GM18507 (cell line): ENCODE measurements at regions not wholly inside any gene's neighbourhood (a gene's known extent, or its start where the extent isn't known, plus 50 kb on each side); places are given as distances from the start of the nearest gene placed in this dataset.
"Not testable (repeated sequence)": the region's sequence is repeated elsewhere in the genome, so short reads cannot be mapped to it uniquely, and the experiment has no call there.

Experiments
- DNase-seq: peaks from one replicate; pipeline ENCODE4 v3.0.0; 2011; ENCODE audit warnings: low read depth; ENCODE audit not compliant: insufficient read length; ENCODE audit errors: extremely low spot score
- FAIRE-seq: peaks from 2 replicates; lab custom pipeline; 2011; peaks lifted over from hg19 to GRCh38; lab: Jason Lieb, UNC

- DNase-seq, FAIRE-seq: not testable (repeated sequence)
These were observed 194.6 kb downstream of the CCDC74A start for GRCh38 chr2:131722256-131722655.

DNA sequence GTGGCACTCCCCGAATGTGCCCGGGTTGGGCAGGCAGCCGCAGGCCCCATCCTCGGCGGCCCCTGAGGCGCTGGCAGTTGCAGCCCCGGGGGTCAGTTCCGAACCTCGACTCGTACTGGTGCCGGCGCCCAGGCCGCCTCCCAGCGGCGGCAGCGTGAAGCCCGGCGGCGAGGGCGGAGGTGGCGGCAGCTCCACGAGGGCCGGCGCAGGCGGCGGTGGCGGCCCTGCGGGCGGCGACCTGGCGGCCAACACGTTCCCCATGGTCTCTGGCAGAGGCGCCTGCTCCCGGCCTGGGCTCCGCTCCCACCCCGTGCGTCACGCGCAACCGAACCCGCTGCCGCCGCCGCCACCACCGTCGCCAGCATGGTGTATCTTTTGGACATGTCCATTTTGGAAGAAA, 196.3 kb downstream of the CCDC74A start:
- FAIRE-seq, result no peak
- no peak for DNase-seq

DNA sequence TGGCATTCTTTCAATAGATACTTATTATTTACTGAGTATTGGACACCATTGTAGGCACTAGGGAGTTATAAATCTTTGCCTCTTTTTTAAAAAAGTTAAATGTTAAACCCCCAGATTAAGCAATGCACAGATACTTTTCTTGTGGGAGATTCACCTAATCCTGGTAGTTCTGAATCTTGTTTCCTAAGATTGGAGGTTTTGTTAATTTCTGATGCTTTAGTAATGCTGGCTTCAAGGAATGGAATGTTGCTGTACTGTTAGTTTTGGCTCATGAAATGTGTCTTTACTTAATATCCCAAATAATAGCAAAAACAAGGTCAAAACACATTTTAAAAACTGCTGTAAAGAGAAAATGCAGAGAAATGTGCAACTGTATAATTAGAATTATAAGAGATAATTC, 200.8 kb downstream of the CCDC74A start:
- not testable (repeated sequence) for DNase-seq, FAIRE-seq

- not testable (repeated sequence) for FAIRE-seq
These were observed 205.8 kb downstream of the CCDC74A start for GRCh38 chr2:131733530-131733929.

DNA sequence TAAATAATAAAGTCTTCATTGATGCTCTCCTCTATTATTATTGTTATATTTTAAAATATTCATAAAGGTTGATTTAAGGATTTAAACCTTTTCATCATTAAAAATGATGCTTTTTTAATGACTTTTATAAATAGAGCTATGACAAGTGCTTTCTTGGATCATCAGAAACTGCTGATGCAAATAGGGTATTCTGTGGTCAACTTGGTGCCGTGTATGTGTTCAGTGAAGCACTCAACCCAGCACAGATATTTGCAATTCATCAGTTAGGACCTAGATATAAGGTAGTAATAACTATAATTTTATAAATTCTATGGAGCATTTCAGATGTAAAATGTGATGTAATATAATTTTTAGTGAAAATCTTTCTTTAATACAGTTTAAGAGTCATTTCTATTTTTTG, 208.7 kb downstream of the CCDC74A start:
- not testable (repeated sequence) for DNase-seq
- peak; percentile 46 for FAIRE-seq

More at GRCh38 chr2:131733530-131733929, 205.8 kb downstream of the CCDC74A start:
- DNase-seq, result not testable (repeated sequence)

GRCh38 chr2:131738533-131738932, 210.8 kb downstream of the CCDC74A start:
- not testable (repeated sequence) for DNase-seq, FAIRE-seq

GRCh38 chr2:131738996-131739434, 211.3 kb downstream of the CCDC74A start:
- not testable (repeated sequence) for FAIRE-seq, DNase-seq

DNA sequence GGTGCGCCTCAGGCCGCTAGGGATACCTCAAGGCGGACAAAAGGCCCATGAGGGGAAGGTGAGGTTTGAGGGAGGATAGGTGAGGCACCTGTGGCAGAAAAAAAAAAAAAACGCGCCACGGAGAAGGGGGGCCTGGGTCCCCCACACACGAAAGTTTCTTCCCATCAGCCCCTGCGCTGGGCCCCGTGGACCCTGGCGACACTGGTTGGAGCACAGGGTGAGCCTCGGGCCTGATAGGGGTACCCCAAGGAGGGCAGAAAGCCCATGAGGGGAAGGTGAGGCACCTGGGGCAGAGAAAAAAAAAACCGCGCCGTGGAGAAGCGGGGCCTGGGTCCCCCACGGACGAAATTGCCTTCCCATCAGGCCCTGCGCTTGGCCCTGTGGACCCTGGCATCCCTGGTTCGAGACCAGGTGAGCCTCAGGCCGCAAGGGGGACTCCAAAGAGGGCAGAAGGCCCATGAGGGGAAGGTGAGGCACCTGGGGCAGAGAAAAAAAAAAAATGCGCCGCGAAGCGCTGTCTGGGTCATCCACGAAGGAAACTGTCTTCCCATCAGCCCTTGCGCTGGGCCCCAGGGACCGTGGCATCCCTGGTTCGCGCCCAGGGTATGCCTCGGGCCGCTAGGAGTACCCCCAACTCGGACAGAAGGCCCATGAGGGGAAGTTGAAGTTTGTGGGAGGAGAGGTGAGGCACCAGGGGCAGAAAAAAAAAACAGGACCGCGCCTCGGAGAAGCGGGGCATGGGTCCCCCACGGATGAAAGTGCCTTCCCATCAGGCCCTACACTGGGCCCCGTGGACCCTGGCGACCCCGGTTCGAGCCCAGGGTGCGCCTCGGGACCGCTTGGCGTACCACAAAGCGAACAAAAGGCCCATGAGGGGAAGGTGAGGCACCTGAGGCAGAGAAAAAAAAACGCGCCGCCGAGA, 226.2 kb downstream of the CCDC74A start:
- DNase-seq (no peak), FAIRE-seq (no peak)

- FAIRE-seq (no peak), DNase-seq (no peak)
These were observed 227.4 kb downstream of the CCDC74A start for GRCh38 chr2:131754929-131755720.

DNA sequence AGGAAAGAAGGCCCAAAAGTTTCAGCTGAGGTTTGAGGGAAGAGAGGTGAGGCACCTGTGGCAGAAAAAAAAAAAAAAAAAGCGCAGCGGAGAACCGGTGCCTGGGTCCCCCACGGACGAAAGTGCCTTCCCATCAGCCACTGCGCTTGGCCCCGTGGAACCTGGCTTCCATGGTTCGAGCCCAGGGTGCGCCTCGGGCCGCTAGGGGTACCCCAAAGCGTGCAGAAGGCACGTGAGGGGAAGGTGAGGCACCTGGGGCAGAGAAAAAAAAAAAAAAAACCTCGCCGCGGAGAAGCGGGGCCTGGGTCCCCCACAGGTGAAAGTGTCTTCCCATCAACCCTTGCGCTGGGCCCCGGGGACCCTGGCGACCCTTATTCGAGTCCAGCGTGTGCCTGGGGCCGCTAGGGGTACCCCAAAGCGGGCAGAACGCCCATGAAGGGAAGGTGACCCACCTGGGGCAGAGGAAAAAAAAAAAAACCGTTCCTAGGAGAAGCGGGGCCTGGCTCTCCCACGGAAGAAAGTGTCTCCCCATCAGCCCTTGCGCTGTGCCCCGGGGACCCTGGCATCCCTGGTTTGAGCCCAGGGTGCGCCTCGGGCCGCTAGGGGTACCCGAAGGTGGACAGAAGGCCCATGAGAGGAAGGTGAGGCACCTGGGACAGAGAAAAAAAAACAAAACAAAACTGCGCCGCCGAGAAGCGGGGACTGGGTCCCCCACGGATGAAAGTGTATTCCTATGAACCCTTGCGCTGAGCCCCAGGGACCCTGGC, 228.6 kb downstream of the CCDC74A start:
- no peak for DNase-seq
- no peak for FAIRE-seq

GRCh38 chr2:131758941-131759340, 231.3 kb downstream of the CCDC74A start:
- FAIRE-seq, DNase-seq: not testable (repeated sequence)

DNA sequence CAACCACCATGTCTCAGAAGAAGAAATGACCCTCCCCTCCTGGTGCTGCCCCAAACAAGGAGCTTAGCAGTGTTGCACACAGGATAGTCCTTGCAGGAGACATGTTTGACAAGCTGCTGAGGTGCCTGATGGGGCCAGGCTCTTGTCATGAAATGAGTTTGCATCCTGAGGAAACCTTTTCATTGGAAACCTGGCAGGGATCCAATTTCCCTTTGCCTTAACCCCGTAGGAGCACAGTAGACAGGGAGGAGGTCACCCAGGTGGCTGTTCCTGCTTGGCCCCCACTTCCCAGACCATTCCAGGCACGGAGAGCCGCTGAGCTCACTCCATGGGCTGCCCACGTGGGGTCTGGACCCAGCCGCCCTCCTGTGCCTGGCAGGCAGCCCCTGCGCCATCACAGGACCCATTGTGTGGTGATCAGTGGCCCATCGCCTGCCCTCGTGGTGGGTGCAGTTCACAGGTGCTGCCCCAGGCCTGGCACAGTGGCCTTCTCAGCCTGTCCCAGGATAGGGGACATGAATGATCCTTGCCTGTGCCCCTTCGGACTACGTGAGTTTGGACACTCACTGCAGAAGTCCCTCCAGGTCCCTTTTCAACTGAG, 247.4 kb downstream of the CCDC74A start:
- not testable (repeated sequence) for DNase-seq, FAIRE-seq

- FAIRE-seq, DNase-seq: not testable (repeated sequence)
These were observed 248.3 kb downstream of the CCDC74A start for GRCh38 chr2:131775903-131776506.

DNA sequence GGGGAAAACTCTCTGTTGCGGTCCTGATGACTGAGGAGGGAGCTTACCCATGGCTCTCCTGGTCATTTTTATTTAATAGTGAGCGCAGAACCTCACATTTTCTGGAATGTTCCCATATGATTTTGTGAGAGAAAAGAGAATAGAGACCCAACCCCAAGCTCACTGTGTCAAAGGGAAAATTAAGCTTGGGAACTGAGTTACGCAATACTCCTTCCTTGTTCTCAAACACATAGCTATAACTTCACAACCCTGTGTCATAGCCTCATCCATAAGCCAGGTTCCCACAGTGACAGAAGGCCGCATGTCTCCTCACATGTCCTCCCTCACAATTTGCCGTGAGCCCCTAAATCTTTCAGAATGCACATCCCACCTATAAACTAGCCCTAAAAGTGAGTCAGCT, 252.8 kb downstream of the CCDC74A start:
- not testable (repeated sequence) for FAIRE-seq, DNase-seq

DNA sequence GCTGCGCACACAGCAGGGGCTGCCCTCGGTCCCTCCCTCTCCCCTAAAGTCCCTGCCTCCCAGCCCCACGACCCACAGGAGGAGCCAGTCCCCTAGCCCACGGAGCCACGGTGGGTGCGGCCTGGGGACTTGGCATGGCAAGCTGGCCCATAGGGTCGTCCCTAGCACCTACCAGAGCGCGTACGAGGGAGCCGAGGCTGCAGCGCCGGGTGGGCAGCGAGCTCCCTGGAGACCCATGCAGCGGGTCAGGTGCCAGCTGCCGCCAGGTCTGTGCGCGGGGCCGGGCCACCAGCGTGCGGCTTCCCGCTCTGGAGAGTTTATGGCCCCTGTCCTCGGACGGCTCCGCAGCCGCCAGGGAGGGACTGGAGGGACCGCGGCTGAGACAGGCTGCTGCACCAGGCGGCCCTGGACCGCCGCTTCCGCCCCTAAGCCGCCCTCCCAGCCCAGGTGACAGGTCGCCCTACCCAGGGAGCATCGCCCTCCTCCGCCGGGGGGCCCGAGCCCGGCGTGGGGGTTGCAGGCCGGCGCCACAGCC, 273.6 kb downstream of the CCDC74A start:
- DNase-seq (no peak), FAIRE-seq (no peak)

DNA sequence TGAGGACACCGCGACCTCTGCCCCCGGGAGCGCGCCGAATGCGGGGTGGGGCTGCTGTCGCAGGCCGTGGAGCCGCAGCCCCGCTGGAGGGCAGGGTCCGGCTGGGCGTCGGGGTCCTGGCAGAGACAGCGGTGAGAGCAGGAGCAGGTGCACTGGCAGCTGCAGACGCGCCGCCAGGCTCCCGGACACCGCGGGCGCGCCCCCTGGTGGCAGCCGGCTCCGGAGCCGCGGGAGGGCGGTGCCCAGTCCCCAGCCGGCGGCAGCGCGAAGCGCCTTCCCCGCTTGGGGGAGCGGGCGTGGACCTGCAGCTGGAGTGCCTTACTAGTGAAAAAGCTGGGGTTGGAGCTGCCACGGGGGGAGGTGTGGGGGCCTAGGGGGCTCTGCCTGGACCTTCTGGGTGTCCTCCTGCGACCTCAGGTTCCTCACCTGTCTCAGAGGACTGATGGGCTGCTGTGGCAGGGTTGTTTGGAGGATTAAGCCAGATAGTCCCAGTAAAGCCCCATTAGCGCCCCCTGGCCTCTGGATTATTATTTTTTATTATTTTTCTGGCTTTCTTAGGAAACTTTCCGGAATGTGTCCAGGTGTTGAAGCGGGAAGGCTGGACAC, 274.2 kb downstream of the CCDC74A start:
- FAIRE-seq, result not testable (repeated sequence)
- DNase-seq, result peak; percentile 28

- DNase-seq, FAIRE-seq: not testable (repeated sequence)
These were observed 274.7 kb downstream of the CCDC74A start for GRCh38 chr2:131802351-131802836.

DNA sequence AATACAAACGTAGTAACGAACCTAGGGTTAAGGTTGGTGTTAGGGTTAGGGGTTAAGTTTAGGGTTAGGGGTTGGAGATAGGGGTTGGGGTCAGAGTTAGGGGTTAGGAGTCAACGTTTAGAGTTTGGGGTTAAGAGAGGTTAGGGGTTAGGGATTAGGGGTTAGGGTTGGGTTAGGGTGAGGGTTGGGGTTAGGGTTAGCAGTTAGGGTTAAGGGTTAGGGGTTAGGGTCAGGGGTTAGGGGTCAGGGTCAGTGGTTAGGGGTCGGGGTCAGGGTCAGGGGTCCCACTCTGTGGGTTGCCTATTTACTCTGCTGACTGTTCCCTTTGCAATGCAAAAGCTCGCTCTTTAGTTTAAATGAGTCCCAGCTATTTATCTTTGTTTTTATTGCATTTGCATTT, 275.5 kb downstream of the CCDC74A start:
- not testable (repeated sequence) for DNase-seq, FAIRE-seq
